PFSK-1 (cell line): ENCODE measurements at regions not wholly inside any gene's neighbourhood (a gene's known extent, or its start where the extent isn't known, plus 50 kb on each side); places are given as distances from the start of the nearest gene placed in this dataset.

ENCODE experiments used
- FOXP2 ChIP-seq: optimal IDR thresholded peaks from 2 replicates; pipeline ENCODE3; 2011; ENCODE audit warnings: borderline replicate concordance, control low read depth, inconsistent platforms; ENCODE audit not compliant: insufficient read depth; ENCODE audit errors: extremely low read length, extremely low read depth
- POLR2AphosphoS5 ChIP-seq: IDR thresholded peaks from 2 replicates; pipeline ENCODE4 v1.6.1; 2012; ENCODE audit warnings: low read depth, mild to moderate bottlenecking, control low read depth, low read length, moderate library complexity
- SIN3A ChIP-seq: IDR thresholded peaks from 2 replicates; pipeline ENCODE4 v1.6.1; 2012; ENCODE audit warnings: mild to moderate bottlenecking, low read length, moderate library complexity, borderline replicate concordance; ENCODE audit not compliant: insufficient read depth
- TAF1 ChIP-seq: IDR thresholded peaks from 2 replicates; pipeline ENCODE4 v1.6.1; 2012; ENCODE audit warnings: low read length, control low read depth, borderline replicate concordance; ENCODE audit not compliant: insufficient read depth
- TF ChIP-seq, protein P1 (sequence below), 2 experiments: IDR thresholded peaks; 2 replicates each; pipeline versions ENCODE4 v1.6.1 to v1.8.0; 2011 to 2012; ENCODE audit warnings: low read depth in 2 of 2, low read length in 2 of 2, control low read depth in 1 of 2, inconsistent platforms in 1 of 2, mild to moderate bottlenecking in 1 of 2, moderate library complexity in 1 of 2; ENCODE audit not compliant: insufficient read depth in 1 of 2

- TF ChIP-seq TAF1 (no peak), FOXP2 (no peak), SIN3A (no peak), POLR2AphosphoS5 (no peak)
- TF ChIP-seq, protein P1, sequence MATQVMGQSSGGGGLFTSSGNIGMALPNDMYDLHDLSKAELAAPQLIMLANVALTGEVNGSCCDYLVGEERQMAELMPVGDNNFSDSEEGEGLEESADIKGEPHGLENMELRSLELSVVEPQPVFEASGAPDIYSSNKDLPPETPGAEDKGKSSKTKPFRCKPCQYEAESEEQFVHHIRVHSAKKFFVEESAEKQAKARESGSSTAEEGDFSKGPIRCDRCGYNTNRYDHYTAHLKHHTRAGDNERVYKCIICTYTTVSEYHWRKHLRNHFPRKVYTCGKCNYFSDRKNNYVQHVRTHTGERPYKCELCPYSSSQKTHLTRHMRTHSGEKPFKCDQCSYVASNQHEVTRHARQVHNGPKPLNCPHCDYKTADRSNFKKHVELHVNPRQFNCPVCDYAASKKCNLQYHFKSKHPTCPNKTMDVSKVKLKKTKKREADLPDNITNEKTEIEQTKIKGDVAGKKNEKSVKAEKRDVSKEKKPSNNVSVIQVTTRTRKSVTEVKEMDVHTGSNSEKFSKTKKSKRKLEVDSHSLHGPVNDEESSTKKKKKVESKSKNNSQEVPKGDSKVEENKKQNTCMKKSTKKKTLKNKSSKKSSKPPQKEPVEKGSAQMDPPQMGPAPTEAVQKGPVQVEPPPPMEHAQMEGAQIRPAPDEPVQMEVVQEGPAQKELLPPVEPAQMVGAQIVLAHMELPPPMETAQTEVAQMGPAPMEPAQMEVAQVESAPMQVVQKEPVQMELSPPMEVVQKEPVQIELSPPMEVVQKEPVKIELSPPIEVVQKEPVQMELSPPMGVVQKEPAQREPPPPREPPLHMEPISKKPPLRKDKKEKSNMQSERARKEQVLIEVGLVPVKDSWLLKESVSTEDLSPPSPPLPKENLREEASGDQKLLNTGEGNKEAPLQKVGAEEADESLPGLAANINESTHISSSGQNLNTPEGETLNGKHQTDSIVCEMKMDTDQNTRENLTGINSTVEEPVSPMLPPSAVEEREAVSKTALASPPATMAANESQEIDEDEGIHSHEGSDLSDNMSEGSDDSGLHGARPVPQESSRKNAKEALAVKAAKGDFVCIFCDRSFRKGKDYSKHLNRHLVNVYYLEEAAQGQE (IDR thresholded peaks at IDR 0.05; ENCODE audit: insufficient read depth in 1 of 2, low read depth in 2 of 2, low read length in 2 of 2): no peak
These were observed 79.7 kb upstream of the CDH6 start for GRCh38 chr5:31113666-31114350.

DNA sequence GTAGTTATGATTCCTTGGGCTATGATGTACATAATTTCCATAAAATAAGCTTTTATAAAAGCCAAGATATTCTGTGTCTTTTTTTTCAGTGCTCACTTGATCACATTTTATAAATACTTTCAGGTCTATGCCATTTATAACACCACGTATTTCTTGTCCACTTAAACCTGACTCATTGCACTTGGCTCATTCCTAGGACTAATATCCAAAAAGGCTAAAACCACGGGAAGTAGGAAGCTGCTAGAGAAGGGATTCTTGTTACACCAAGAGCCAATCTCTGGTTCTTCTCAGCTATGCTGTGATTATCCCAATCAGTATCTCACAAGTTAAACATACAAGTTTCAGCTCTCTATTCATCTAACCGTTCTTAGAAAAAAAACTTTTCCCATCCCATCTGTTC is 80.4 kb upstream of the CDH6 start:
- TF ChIP-seq FOXP2 (no peak), SIN3A (no peak), POLR2AphosphoS5 (no peak), TAF1 (no peak)
- TF ChIP-seq, protein P1 (IDR thresholded peaks at IDR 0.05; ENCODE audit: insufficient read depth in 1 of 2, low read depth in 2 of 2, low read length in 2 of 2): no peak

DNA sequence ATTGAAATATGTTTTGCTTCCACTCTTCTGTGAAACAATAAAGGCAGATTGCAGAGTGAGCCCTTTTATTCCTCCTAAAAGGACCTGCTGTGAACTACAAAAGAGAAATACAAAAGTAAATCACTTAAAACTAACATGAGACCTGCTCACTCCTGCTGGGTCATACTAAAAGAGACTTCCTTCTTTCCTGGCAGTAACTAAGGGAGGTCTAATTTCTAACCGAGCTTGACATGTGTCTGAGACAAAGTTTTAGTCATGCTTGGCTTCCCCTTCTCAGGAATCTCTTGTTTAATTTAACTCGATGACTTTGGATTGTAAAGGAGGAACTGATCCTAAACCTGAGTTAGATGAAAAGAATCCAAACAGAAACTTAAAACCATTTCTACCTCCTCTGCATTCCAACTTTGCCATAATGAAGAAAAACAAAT is 86.4 kb upstream of the CDH6 start:
- TF ChIP-seq TAF1 (no peak), FOXP2 (no peak), SIN3A (no peak), POLR2AphosphoS5 (no peak)
- TF ChIP-seq, protein P1 (IDR thresholded peaks at IDR 0.05; ENCODE audit: insufficient read depth in 1 of 2, low read depth in 2 of 2, low read length in 2 of 2): no peak

- no peak for TF ChIP-seq SIN3A
These were observed 86.8 kb upstream of the CDH6 start for GRCh38 chr5:31106691-31107090.

- TF ChIP-seq SIN3A (no peak), POLR2AphosphoS5 (no peak), TAF1 (no peak), FOXP2 (no peak)
- TF ChIP-seq, protein P1 (IDR thresholded peaks at IDR 0.05; ENCODE audit: insufficient read depth in 1 of 2, low read depth in 2 of 2, low read length in 2 of 2): no peak
These were observed 87.2 kb upstream of the CDH6 start for GRCh38 chr5:31106278-31106677.
